ENCODE measurements at regions not wholly inside any gene's neighbourhood (a gene's known extent, or its start where the extent isn't known, plus 50 kb on each side); places are given as distances from the start of the nearest gene placed in this dataset.

GRCh38 chr7:21191321-21192073, 236.4 kb upstream of the SP4 start:
- TF ChIP-seq EZH2 (IDR thresholded peaks at IDR 0.05; ENCODE audit: borderline replicate concordance, low read depth, low read length, severe bottlenecking), result no peak
- no peak for TF ChIP-seq CTCF (IDR thresholded peaks at IDR 0.05; ENCODE audit: extremely low read depth in 1 of 2, insufficient read depth in 1 of 2, low read depth in 1 of 2, low read length in 2 of 2)
- no peak for TF ChIP-seq POLR2AphosphoS5 (IDR thresholded peaks at IDR 0.05; ENCODE audit: insufficient read depth, low read depth, low read length)
- no peak for TF ChIP-seq POLR2A (IDR thresholded peaks at IDR 0.05; ENCODE audit: low read depth, low read length)
- no peak for TF ChIP-seq MAX (IDR thresholded peaks at IDR 0.05; ENCODE audit: insufficient read depth, insufficient read length)

Data from endothelial cell of umbilical vein (primary cell).